ENCODE measurements at regions not wholly inside any gene's neighbourhood (a gene's known extent, or its start where the extent isn't known, plus 50 kb on each side); places are given as distances from the start of the nearest gene placed in this dataset.

DNA sequence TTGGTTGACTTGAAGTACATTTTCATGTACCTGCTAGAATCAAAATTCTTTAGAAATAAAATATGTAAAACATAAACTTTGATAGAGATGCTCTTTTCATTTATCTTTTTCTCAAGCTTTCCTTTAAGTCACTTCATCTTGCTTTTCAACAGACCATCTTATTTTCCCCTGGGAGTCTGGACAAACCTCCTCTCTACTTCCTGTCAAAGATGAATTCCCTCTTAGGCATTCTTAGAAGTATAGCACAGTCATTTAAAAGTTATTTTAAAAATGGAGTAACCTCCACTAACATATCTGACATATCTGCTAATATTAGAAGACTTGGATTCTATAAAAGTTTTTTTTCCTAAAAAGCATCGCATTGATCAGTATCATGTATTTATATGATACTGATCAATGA lies 84.8 kb upstream of the PAX6 start:
- no peak for DNase-seq

DNA sequence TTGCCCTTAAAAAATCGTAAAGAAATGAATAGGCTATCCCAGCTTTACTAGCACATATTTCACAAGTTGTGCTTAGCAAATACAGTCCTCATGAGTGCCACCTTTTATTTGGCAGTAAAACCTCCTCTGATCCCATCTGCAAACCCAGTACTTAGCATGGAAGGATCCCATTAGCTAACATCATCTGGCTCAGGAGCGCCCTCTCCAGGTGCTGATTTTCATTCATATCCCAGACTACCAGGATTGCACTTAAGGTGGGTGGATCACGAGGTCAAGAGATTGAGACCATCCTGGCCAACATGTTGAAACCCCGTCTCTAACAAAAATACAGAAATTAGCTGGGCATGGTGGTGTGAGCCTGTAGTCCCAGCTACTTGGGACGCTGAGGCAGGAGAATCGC lies 76.1 kb upstream of the PAX6 start:
- DNase-seq: peak in 1 of 2 donors; percentile 16

DNA sequence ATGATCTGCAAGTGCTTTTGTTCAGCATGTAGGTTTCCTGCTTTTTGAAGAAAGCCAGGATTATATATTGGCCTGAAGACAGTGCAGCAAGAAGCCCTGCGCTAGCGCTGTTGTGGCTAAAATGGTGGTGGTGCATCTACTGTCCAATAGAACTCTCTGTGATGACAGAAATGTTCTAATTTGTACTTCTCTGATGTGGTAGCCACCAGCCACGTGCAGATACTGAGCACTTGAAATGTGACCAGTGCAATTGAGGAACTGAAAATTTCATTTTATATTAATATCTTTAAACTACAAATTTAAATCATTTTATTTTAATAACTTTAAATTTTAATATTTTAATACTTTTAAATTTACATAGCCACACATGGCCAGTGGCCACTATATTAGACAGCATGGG lies 73.0 kb upstream of the PAX6 start:
- no peak for DNase-seq

DNA sequence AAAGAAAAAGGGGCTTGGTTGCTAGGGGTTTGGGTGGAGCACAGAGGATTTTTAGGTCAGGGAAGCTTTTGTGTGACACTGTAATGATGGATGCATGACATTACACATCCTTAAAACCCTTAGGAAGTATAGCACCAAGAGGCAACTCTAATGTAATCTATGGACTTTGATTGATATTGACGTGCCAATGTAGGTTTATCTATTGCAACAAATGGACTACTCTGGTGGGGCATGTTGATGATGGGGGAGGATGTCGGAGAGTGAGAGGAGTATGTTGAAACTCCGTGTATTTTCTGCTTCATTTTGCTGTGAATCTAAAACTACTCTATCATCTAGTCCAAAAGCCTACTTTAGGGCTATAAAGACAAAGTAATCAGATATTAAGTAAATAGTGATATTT lies 72.3 kb upstream of the PAX6 start:
- DNase-seq: no peak

DNA sequence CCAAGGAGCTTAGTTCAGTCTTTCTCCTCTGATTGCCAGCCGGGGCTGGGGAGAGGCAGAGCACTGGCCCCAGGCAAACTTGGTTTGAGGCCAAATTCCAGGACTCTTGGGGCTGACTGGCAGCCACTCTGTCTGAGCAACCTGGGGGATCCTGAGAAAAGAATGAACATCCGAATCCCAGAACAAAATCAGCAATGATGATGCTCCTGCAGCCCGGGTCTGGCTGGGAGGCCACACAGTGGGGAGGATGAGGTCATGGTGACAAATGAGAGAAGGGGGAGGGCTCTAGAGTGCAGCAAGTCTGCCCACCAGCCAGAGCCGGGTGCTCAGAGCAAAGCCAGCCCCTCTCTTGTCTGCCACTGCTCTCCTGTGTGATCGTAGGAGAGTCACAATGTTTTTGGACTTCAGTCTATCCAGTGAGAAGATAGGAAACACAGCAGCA lies 71.8 kb upstream of the PAX6 start:
- no peak for DNase-seq

DNA sequence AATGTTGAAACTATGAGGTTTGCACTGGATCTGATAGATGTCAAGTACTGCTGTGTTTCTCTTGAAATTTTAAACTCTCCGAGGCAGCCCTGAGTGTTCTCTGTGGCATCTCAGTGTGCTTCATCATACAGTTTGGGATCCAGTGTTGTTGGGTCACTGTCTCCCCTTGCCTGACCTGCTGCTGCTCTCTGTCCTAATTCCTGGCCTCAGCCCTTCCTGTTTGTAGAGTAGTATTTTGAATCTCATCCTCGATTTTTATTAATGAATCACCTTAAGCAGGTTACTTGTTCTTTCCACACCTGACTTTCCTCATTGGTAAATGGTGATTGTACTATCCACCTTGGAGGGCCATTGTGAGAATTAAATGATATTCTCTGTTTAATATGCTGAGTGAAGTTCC lies 70.7 kb upstream of the PAX6 start:
- DNase-seq: no peak

DNA sequence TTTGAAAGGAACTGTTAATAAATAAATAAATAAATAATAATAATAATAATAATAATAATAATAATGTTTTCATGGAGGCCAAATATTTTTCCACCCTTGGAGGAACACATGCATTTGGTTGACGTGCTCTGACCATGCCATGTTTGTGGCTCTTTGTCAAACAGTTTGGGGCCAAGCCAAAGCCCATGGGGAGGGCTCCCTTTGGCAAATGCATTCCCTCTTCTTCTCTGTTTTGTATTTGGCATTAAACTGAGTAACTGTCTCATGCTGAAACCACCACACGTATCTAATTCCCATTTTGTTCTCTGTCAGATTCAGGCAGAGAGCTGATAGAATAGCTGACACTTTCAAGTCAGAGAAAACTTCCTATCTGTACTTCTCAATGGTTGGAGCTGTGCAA lies 68.6 kb upstream of the PAX6 start:
- no peak for DNase-seq

DNA sequence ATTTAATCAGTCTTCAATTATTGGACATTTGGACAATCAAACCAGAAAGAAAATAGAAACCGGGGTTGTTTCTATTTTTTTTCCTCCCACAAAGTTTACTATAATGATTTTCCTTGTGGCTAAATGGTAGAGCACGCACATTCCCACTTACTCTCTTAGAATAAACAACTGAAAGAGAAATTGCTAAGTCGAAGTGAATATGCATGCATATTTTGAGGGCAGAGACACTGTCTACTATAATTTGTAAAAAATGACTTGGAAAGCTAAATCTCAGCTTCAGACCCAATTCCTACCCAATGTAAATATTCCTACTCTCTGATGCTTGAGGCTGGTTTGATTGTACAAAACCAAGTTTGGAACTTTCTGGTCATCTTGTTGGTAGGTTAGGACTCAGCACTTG lies 66.7 kb upstream of the PAX6 start:
- DNase-seq: no peak

DNA sequence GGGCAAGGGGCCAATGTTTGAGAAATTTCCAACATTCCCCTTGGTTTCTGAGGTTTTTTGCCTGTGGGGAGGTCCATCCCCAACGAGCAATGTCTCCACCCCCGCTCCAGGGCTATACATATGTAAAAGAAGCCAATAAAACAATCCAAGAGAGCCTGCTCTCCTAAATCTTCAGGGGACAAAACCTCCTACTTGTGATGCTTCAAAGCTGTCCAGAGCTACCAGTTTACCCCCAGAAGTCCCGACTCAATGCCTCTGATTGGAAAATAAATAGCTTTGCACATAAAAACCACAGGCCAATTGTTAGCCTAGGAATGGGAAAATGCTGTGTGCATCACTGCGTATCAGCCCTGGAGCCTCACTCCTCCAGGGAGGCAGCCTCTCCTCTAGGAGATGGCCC lies 66.0 kb upstream of the PAX6 start:
- DNase-seq: no peak

DNA sequence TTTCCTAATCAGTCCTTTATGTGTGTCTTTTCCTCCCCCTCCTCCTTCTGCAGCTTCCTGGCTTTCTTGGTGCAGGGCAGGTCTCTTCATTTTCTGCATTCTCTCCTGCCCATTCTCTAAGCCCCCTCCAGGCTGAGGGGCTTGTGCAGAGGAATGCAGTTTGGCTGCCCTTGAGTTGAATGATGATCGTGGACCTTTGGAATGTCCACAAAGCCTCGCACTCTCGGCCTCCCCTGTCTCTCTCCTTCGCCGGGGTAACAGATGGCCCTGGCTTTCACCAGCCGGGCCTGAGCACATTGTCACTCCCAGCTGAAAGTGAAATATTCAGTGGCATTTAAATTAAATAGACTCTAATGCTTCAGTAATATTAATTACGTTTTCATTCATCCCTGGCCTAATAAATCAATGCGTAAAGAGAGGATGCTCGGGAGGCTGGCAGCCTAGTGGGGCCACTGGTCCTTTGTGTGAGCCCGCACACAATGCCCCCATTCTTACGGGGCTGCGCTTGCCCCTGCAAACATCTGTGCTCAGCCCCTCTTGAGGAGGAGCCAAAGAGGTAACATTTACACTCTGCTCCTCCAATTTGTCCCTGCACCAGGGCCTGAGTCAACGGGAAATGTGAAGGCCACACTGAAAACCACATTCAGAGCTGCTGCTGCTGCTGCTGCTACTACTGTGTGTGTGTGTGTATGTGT lies 64.9 kb upstream of the PAX6 start:
- DNase-seq: no peak

DNA sequence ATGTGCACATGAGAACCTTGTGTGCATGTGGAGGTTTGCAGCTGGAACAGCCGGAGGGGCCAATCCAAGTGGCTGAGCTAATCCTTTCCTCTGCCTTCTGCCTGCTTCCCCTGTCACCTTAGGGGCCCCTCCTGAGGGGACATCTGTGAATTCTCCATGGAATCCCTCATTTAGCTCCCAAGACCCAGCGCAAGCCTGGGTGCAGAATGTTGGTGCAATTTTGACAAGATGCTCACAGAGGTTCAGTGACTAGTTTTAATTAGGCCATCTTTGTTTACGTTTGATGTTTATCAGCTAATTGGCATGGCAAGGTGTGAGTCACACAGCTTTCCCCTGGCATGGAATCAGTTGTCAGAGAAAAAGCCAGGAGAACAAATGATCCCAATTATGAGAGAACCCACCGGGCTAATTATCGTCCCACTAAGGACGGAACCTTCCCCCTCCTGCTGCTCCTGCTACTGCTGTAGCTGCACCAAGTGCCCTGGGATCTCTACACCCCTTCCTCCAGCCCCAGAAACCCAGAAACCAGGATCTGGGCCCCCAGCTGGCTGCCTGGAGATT lies 63.6 kb upstream of the PAX6 start:
- no peak for DNase-seq

DNA sequence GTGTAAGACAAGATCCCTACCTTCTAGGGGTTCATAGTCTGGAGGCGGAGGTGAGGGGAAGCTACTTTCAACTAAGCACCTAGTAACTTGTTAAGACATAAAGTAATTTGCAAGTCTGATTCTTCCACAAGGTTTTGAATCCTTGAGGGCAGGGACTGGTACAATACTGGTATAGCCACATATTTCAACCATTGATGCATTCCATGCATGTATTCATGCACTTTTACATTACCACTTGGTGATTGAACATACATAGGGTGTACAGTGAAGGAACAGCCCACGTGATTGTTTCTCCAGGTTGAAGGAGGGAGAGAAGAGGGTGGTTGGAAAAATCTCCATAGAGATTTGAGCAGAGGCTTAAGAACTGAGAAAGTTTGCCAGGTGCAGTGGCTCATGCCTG lies 62.0 kb upstream of the PAX6 start:
- no peak for DNase-seq

DNA sequence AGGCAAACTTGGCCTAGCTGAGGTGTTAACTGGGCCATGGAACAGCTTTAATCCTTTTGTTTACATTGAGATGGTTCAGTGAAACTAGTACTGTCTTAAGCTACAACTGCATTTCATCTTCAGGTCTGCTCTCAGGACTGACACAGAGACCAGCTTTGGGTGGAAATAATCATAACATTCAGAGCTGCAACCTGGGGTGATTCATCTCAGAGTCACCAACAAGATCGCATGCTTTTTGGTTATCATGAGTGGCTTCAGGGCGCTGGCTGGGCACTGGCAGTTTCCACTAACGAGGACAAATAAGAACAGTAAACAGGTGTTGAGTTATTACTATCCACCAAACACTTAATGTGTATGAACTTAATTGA lies 60.9 kb upstream of the PAX6 start:
- no peak for DNase-seq

DNA sequence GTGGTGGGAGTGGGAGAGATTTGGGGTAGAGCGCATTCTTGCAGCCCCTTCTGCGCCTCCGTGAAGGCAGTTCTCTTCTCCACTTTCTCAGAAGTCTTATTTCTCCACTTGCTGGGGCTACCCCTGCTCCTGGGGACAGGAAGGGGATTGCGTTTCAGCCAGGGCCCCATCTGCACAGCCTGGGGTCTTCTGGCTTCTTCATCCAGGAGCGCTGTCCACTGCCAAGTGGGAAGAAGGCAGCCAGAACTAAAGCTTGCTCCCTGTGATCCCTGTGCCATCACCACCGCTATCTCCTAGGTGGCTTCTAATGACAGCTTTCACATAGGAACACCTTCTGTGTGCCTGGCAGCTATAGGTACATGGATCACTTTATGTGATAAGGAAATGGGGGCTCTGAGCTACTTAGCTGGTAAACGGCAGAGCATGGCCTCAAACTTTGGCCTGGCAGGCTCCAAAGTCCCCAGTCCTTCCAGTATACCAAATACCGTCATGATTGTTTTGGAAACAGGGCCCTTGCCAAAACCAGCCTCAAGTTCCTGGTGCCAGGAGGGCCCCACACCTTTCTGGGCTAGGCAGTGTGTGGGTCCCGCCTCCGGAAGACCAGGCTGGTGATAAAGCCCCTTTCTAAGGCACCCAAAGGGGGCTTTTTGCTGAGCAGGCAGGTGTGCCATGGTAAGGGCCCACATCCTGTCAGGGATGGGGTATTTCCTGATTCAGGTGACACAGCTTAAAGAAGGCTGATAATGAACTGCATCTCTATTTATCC lies 60.4 kb upstream of the PAX6 start:
- DNase-seq: no peak

DNA sequence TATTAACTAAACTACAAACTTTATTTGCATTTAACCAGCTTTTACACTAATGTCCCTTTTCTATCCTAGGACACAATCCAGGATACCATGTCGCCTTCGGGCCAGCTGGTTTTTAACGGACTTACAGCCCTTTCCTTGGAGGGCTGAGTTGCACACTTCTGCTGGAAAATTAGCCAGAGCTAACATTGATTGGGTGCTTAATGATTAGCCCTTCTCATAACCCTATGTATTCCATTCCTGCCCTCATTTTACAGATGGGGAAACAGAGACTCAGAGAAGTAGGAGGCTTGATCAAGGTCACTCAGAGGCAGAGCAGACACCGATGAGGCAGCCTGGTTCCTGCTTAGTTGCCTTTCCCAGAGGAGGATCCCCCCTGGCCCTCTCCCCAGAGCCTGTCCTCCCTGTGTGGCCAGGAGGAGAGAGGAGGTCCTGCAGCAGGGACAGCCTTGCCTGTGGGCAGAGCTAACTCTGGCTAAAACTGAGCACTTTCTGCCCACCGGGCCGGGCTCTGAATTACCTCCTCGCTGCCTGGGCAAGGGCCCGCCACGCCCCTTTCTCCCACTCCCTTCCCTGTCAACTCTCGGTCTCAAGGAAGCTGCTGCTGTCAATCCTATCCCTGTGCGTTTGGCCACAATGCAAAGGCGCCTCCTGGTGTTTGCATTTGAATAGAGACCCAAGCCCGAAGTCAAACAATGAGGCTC lies 59.6 kb upstream of the PAX6 start:
- peak; percentile 8 to 43 for DNase-seq

DNA sequence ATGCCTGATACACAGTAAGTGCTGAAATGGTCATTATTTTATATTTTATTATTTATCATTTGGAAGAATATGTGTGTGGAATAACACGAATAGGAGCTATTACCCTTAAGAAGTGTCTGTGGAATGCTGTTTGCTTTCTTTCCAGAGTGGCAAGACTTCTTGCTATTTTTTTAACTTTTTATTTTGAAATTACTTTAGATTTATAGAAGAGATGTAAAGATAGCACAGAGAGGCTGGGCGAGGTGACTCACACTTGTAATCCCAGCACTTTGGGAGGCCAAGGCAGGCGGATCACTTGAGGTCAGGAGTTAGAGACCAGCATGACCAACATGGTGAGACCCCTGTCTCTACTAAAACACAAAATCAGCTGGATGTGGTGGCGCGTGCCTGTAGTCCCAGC lies 58.9 kb upstream of the PAX6 start:
- DNase-seq: no peak

DNA sequence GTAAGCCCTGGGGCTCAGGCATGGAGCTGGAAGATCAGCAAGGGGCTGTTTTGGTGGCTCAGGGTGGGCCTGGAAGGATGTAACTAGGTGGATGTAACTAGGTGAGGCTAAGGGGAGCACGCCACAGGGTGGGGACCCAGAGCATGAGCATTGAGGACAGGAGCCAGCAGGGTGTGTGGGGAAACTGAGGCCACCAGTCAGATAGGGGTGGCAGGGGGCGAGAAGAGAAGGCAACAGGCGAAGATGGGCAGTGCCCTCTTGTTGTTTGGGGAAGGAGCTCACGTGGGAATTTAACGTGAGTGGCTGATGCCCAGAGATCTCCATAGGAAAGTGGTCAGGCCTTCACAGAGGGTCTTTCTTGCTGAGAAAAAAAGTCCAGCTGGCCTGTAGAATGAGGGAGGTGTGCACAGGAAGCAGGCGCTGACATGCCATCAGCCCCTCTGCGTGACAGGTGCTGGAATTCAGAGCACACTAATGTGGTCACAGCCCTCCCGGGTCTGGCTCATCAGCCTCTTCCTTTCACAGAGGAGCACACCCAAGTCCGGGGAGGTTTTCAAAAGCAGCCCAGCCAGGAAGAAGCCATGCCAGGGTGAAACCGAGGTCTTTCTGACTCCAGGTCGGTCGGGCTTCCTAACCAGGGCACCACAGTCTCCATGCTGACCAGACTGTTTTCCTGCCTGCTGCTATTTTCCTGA lies 54.6 kb upstream of the PAX6 start:
- no peak for DNase-seq

DNA sequence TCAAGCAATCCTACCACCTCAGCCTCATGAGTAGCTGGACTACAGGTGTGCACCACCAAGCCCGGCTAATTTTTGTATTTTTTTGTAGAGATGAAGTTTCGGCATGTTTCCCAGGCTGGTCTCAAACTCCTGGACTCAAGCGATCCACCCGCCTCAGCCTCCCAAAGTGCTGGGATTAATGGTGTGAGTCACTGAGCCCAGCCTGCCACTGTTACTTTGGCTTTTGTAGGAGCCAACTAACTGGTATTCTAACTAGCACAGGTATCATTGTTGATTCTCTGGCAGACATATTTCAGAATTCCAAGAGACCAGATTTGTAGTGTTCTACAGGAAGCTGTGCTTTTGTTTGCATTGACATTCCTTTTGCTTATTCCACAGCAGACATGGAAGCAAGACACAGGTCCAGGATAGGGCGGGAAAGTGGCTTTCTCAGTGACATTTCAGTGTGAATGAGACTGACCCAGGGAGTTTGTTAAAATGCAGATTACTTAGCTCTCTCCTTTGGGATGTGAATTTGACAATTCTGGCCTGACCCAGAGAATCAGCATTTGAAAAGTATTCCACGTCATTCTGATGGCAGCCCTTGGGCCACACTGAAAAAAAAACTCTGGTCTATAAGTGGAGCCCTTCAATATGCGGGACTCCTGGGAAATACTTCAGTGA lies 52.2 kb upstream of the PAX6 start:
- no peak for DNase-seq

DNA sequence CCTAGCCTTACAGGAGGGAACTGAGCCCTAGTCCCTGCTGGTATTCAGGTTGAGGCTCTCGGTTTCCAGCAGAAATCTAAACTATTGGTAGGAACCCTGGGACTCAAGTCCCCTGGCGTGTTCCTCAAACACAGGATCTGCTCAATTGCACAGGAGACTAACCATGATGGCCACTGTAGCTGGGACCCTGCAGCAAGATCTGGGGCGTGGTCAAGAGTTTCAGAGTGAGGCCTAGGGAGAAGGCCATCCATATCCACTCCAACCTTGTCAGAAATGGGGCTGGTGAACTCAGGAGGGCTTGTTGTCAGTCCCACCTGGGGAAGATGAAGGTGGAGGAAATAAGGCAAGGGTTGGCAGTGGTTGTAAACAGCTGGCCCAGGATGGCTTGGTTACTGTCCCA lies 49.9 kb upstream of the PAX6 start:
- no peak for DNase-seq

All from inflammatory macrophage treated with lipopolysaccharide for 1 hour (primary cell).